OCI-LY7 (cell line): ENCODE measurements at regions not wholly inside any gene's neighbourhood (a gene's known extent, or its start where the extent isn't known, plus 50 kb on each side); places are given as distances from the start of the nearest gene placed in this dataset.

Experiments used
- BruUV-seq: library from RNA; stranded (reverse); fragments of 400-500 nt; replicated peaks from 2 replicates; lab custom pipeline; 2021; lab: Mats Ljungman, UMichigan
- CTCF ChIA-PET: fragments of 300-600 bp; sonication (Branson Sonifier 250); formaldehyde crosslinking; loops from one replicate; lab custom pipeline; 2022; ENCODE audit warnings: antibody characterized with exemption; ENCODE audit not compliant: unreplicated experiment; lab: Charles Lee
- POLR2A ChIA-PET: fragments of 300-600 bp; sonication (Branson Sonifier 250); formaldehyde crosslinking; loops from one replicate; lab custom pipeline; 2022; ENCODE audit warnings: antibody characterized with exemption; lab: Charles Lee
- DNase-seq: peaks from one replicate; pipeline ENCODE4 v3.0.0-alpha.2; 2015; ENCODE audit warnings: low spot score
- H2AFZ ChIP-seq: fragments of 200-600 bp; sonication (generic), shearing (Covaris generic); 2 replicates; pipeline ENCODE4 v1.6.1; 2014; ENCODE audit warnings: mild to moderate bottlenecking, antibody characterized with exemption, low read length, moderate library complexity
- H3K27ac ChIP-seq: fragments of 200-600 bp; sonication (generic); 2 replicates; pipeline ENCODE4 v1.5.1; 2014; ENCODE audit warnings: mixed run types, low read depth, mild to moderate bottlenecking, moderate library complexity, low read length, inconsistent platforms; ENCODE audit not compliant: poor library complexity, severe bottlenecking
- H3K36me3 ChIP-seq: fragments of 200-600 bp; sonication (generic); 2 replicates; pipeline ENCODE4 v1.6.1; 2014; ENCODE audit warnings: mild to moderate bottlenecking, antibody characterized with exemption, low read length, moderate library complexity, mixed read lengths; ENCODE audit not compliant: insufficient read depth
- H3K4me1 ChIP-seq: fragments of 200-600 bp; sonication (generic); 2 replicates; pipeline ENCODE4 v1.5.1; 2014; ENCODE audit warnings: mild to moderate bottlenecking, low read length; ENCODE audit not compliant: insufficient read depth, poor library complexity, severe bottlenecking
- H3K4me2 ChIP-seq: fragments of 200-600 bp; sonication (generic); 2 replicates; pipeline ENCODE4 v1.6.1; 2014; ENCODE audit warnings: mild to moderate bottlenecking, low read length
- H3K4me3 ChIP-seq: fragments of 200-600 bp; sonication (generic); 2 replicates; pipeline ENCODE4 v1.5.1; 2014; ENCODE audit warnings: mild to moderate bottlenecking, low read depth, low read length; ENCODE audit not compliant: poor library complexity, severe bottlenecking
- H3K79me2 ChIP-seq: fragments of 200-600 bp; sonication (generic); 2 replicates; pipeline ENCODE4 v1.6.1; 2016; ENCODE audit warnings: low read depth, mild to moderate bottlenecking, low read length, moderate library complexity, mixed read lengths; ENCODE audit not compliant: insufficient read depth
- H3K9me2 ChIP-seq: fragments of 200-600 bp; sonication (generic); 2 replicates; pipeline ENCODE4 v1.6.1; 2016; ENCODE audit warnings: mild to moderate bottlenecking, low read length, mixed read lengths; ENCODE audit not compliant: insufficient read depth
- H3K9me3 ChIP-seq: fragments of 200-600 bp; sonication (generic); 2 replicates; pipeline ENCODE4 v1.6.1; 2014; ENCODE audit warnings: mild to moderate bottlenecking, mixed run types, low read length, mixed read lengths
- H4K20me1 ChIP-seq: fragments of 200-600 bp; sonication (generic); 2 replicates; pipeline ENCODE4 v1.6.1; 2014; ENCODE audit warnings: mild to moderate bottlenecking, antibody characterized with exemption, low read length, moderate library complexity, mixed read lengths; ENCODE audit not compliant: insufficient read depth
- CTCF ChIP-seq: fragments of 200-600 bp; sonication (generic); conservative IDR thresholded peaks from 2 replicates; pipeline ENCODE4 v1.5.1; 2014; ENCODE audit warnings: mild to moderate bottlenecking, antibody characterized with exemption, low read length, moderate library complexity, mixed read lengths
- EZH2phosphoT487 ChIP-seq: fragments of 200-600 bp; sonication (generic); IDR thresholded peaks from 2 replicates; pipeline ENCODE4 v1.6.1; 2018; ENCODE audit warnings: low read depth, borderline replicate concordance, mild to moderate bottlenecking, mixed run types, antibody characterized with exemption, low read length, moderate library complexity, mixed read lengths
- intact Hi-C: fragments of 100-400 bp; cut with micrococcal nuclease; formaldehyde crosslinking; loops from one replicate; pipeline ENCODE4 v1.10.0; 2022; ENCODE audit not compliant: unreplicated experiment

- Histone ChIP-seq H3K9me3 (no peaks in the 10 kb centered on the region), H3K79me2 (no peaks in the 10 kb centered on the region), H3K4me2 (no peak overlapping the region), H3K4me3 (no peak overlapping the region), H4K20me1 (no peaks in the 10 kb centered on the region), H2AFZ (no peak overlapping the region), H3K9me2 (no peaks in the 10 kb centered on the region), H3K4me1 (no peaks in the 10 kb centered on the region), H3K36me3 (no peaks in the 10 kb centered on the region), H3K27ac (no peak overlapping the region)
- DNase-seq = no peak
- POLR2A ChIA-PET = no interaction called here
- TF ChIP-seq EZH2phosphoT487 (no peak), CTCF (no peak)
- BruUV-seq = no TSS peak
- intact Hi-C loops = no loop called here
- CTCF ChIA-PET = no interaction called here
Observed at GRCh38 chr11:70710192-70710591, 311.9 kb downstream of the CTTN start.

- intact Hi-C loops = no loop called here
- no peaks in the 10 kb centered on the region for H3K36me3 ChIP-seq
- no TSS peak for BruUV-seq
- H3K4me3 ChIP-seq = no peak overlapping the region
- H3K4me1 ChIP-seq = no peaks in the 10 kb centered on the region
- H2AFZ ChIP-seq = no peak overlapping the region
- ChIA-PET POLR2A (no interaction called here), CTCF (no interaction called here)
- no peaks in the 10 kb centered on the region for H4K20me1 ChIP-seq
- TF ChIP-seq EZH2phosphoT487 = no peak
- TF ChIP-seq CTCF = no peak
- no peaks in the 10 kb centered on the region for H3K79me2 ChIP-seq
- no peaks in the 10 kb centered on the region for H3K9me3 ChIP-seq
- no peak overlapping the region for H3K4me2 ChIP-seq
- no peaks in the 10 kb centered on the region for H3K9me2 ChIP-seq
- DNase-seq = no peak
- H3K27ac ChIP-seq = no peak overlapping the region
Observed at GRCh38 chr11:70710601-70711000, 312.3 kb downstream of the CTTN start.

- Histone ChIP-seq H2AFZ (no peak overlapping the region), H4K20me1 (no peaks in the 10 kb centered on the region), H3K4me1 (no peaks in the 10 kb centered on the region), H3K9me2 (no peaks in the 10 kb centered on the region), H3K4me3 (no peak overlapping the region), H3K9me3 (no peaks in the 10 kb centered on the region), H3K79me2 (no peaks in the 10 kb centered on the region), H3K27ac (no peak overlapping the region), H3K4me2 (no peak overlapping the region), H3K36me3 (no peaks in the 10 kb centered on the region)
- ChIA-PET POLR2A (no interaction called here), CTCF (no interaction called here)
- no TSS peak for BruUV-seq
- no peak for DNase-seq
- TF ChIP-seq CTCF = no peak
- intact Hi-C loops = no loop called here
Observed at GRCh38 chr11:70711095-70711910, 313.0 kb downstream of the CTTN start.
